Ishikawa (cell line): ENCODE measurements at regions not wholly inside any gene's neighbourhood (a gene's known extent, or its start where the extent isn't known, plus 50 kb on each side); places are given as distances from the start of the nearest gene placed in this dataset.

ENCODE experiments used
- TAF1 ChIP-seq: IDR thresholded peaks from 2 replicates; pipeline ENCODE4 v1.6.1; 2012; ENCODE audit warnings: low read depth, mild to moderate bottlenecking
- TCF12 ChIP-seq: IDR thresholded peaks from 2 replicates; pipeline ENCODE4 v1.6.1; 2012; ENCODE audit warnings: low read depth
- TEAD4 ChIP-seq: IDR thresholded peaks from 2 replicates; pipeline ENCODE4 v1.6.1; 2012

- TF ChIP-seq TEAD4 (no peak), TAF1 (no peak), TCF12 (no peak)
Observed at GRCh38 chr18:51288582-51288981, 91.1 kb upstream of the MEX3C start.
